ES-I3 (cell line): ENCODE measurements at regions not wholly inside any gene's neighbourhood (a gene's known extent, or its start where the extent isn't known, plus 50 kb on each side); places are given as distances from the start of the nearest gene placed in this dataset.

Experiments used
- H3K36me3 ChIP-seq: 2 replicates; pipeline ENCODE4 v1.6.1; 2013; ENCODE audit warnings: mild to moderate bottlenecking, low read length, control low read depth, moderate library complexity; ENCODE audit not compliant: insufficient read depth
- H3K4me1 ChIP-seq: 2 replicates; pipeline ENCODE4 v1.6.1; 2013; ENCODE audit warnings: mild to moderate bottlenecking, control low read depth, low read length; ENCODE audit not compliant: insufficient read depth
- H3K9ac ChIP-seq: 2 replicates; pipeline ENCODE4 v1.6.1; 2013; ENCODE audit warnings: low read depth, mild to moderate bottlenecking, low read length, moderate library complexity
- H3K9me3 ChIP-seq: 2 replicates; pipeline ENCODE4 v1.6.1; 2013; ENCODE audit warnings: mild to moderate bottlenecking, low read length, moderate library complexity; ENCODE audit not compliant: control insufficient read depth, insufficient read depth

GRCh38 chr17:72175787-72176515 lies 55.1 kb downstream of the SOX9 start:
- H3K36me3 ChIP-seq = no peaks in the 10 kb centered on the region
- no peak overlapping the region for H3K9ac ChIP-seq
- H3K9me3 ChIP-seq = no peaks in the 10 kb centered on the region
- 0 out of 2 replicates have a peak, but pooled peaks cover 4% of the 10 kb centered on the region for H3K4me1 ChIP-seq

- Histone ChIP-seq H3K9me3 (no peaks in the 10 kb centered on the region), H3K9ac (no peak overlapping the region), H3K4me1 (0 out of 2 replicates have a peak, but pooled peaks cover 4% of the 10 kb centered on the region)
Observed at GRCh38 chr17:72176516-72176851, 55.7 kb downstream of the SOX9 start.

GRCh38 chr17:72176951-72177660 lies 56.3 kb downstream of the SOX9 start:
- Histone ChIP-seq H3K9me3 (no peaks in the 10 kb centered on the region), H3K4me1 (peaks cover 4% of the 10 kb centered on the region; the same call in 1 of the 2 replicates), H3K9ac (no peak overlapping the region), H3K36me3 (no peaks in the 10 kb centered on the region)

More at GRCh38 chr17:72176516-72176851, 55.7 kb downstream of the SOX9 start:
- H3K36me3 ChIP-seq = no peaks in the 10 kb centered on the region

- Histone ChIP-seq H3K9ac (no peak overlapping the region), H3K4me1 (peaks cover 10% of the 10 kb centered on the region), H3K36me3 (no peaks in the 10 kb centered on the region), H3K9me3 (no peaks in the 10 kb centered on the region)
Observed at GRCh38 chr17:72177738-72178137, 56.9 kb downstream of the SOX9 start.

- Histone ChIP-seq H3K36me3 (no peaks in the 10 kb centered on the region), H3K9me3 (no peaks in the 10 kb centered on the region), H3K4me1 (peaks cover 14% of the 10 kb centered on the region), H3K9ac (no peak overlapping the region)
Observed at GRCh38 chr17:72182371-72182873, 61.6 kb downstream of the SOX9 start.

- H3K4me1 ChIP-seq = peaks cover 14% of the 10 kb centered on the region
- H3K9ac ChIP-seq = no peak overlapping the region
- H3K36me3 ChIP-seq = no peaks in the 10 kb centered on the region
- H3K9me3 ChIP-seq = no peaks in the 10 kb centered on the region
Observed at GRCh38 chr17:72183194-72183685, 62.4 kb downstream of the SOX9 start.

GRCh38 chr17:72184805-72185204 lies 64.0 kb downstream of the SOX9 start:
- Histone ChIP-seq H3K36me3 (no peaks in the 10 kb centered on the region), H3K4me1 (peaks cover 14% of the 10 kb centered on the region), H3K9me3 (no peaks in the 10 kb centered on the region), H3K9ac (no peak overlapping the region)

GRCh38 chr17:72185564-72185963 lies 64.7 kb downstream of the SOX9 start:
- H3K36me3 ChIP-seq = no peaks in the 10 kb centered on the region
- no peak overlapping the region for H3K9ac ChIP-seq
- H3K9me3 ChIP-seq = no peaks in the 10 kb centered on the region
- peaks cover 14% of the 10 kb centered on the region for H3K4me1 ChIP-seq

GRCh38 chr17:72187556-72187955 lies 66.7 kb downstream of the SOX9 start:
- Histone ChIP-seq H3K4me1 (peaks cover 11% of the 10 kb centered on the region), H3K9ac (no peak overlapping the region), H3K9me3 (no peaks in the 10 kb centered on the region), H3K36me3 (no peaks in the 10 kb centered on the region)

GRCh38 chr17:72188801-72189200 lies 68.0 kb downstream of the SOX9 start:
- Histone ChIP-seq H3K36me3 (no peaks in the 10 kb centered on the region), H3K9me3 (no peaks in the 10 kb centered on the region), H3K9ac (no peak overlapping the region), H3K4me1 (peaks cover 5% of the 10 kb centered on the region; the same call in 1 of the 2 replicates)

GRCh38 chr17:72189768-72190593 lies 69.2 kb downstream of the SOX9 start:
- Histone ChIP-seq H3K9me3 (no peaks in the 10 kb centered on the region), H3K9ac (no peak overlapping the region), H3K36me3 (no peaks in the 10 kb centered on the region), H3K4me1 (peaks cover 5% of the 10 kb centered on the region; the same call in 1 of the 2 replicates)

- no peak overlapping the region for H3K9ac ChIP-seq
- 0 out of 2 replicates have a peak, but pooled peaks cover 2% of the 10 kb centered on the region for H3K9me3 ChIP-seq
- peaks cover 5% of the 10 kb centered on the region; the same call in 1 of the 2 replicates for H3K4me1 ChIP-seq
- no peaks in the 10 kb centered on the region for H3K36me3 ChIP-seq
Observed at GRCh38 chr17:72191356-72191755, 70.5 kb downstream of the SOX9 start.

- 0 out of 2 replicates have a peak, but pooled peaks cover 2% of the 10 kb centered on the region for H3K9me3 ChIP-seq
- H3K4me1 ChIP-seq = peaks cover 5% of the 10 kb centered on the region; the same call in 1 of the 2 replicates
Observed at GRCh38 chr17:72191921-72192799, 71.3 kb downstream of the SOX9 start.

More at GRCh38 chr17:72191921-72192799, 71.3 kb downstream of the SOX9 start:
- H3K36me3 ChIP-seq = no peaks in the 10 kb centered on the region
- H3K9ac ChIP-seq = no peak overlapping the region
